GM18517 (cell line): ENCODE measurements at regions not wholly inside any gene's neighbourhood (a gene's known extent, or its start where the extent isn't known, plus 50 kb on each side); places are given as distances from the start of the nearest gene placed in this dataset.
"Not testable (repeated sequence)": the region's sequence is repeated elsewhere in the genome, so short reads cannot be mapped to it uniquely, and the experiment has no call there.

Source experiments
- ATAC-seq: cut with Tn5 transposase; IDR thresholded peaks from one replicate; pipeline ENCODE4 v1.9.1; 2021; ENCODE audit warnings: mild to moderate bottlenecking, moderate library complexity; ENCODE audit not compliant: unreplicated experiment

DNA sequence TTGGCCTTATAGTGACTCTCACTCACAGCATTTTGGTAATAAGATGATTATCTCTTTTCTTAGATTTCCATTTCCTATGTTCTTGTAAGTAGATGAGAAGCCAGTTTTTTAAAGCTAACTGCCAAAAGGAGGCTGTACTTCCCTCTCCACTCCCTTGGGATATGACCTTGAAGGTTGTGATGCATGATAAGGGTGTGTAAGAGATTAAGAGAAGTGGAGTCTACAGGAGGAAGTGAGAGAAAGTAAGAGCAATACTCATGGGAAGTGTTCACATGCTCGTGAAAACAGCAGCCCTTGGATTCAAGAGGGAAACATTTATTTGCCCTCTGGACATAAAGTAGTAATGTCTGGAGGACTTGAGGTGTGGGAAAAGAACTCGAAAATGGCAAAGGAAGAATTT lies 171.5 kb downstream of the EVA1A start:
- ATAC-seq, result no peak

DNA sequence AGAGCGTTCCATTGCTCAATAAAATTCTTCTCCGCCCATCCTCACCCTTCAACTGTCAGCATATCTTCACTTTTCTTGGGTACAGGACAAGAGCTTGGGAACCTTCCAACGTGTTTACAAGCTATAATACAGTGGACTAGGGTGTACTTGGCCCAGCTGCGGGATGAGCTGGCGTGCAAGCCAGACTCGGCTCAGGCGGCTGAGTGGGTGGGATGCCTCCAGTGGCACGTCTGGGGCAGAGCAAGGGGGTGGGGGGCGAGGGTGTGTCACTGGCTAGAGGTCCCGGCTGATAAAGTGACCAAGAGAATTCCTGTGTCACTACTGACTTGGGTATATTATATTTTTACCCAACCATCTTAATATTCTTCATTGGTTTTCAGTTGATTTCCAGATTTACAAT lies 179.7 kb downstream of the EVA1A start:
- ATAC-seq, result no peak

DNA sequence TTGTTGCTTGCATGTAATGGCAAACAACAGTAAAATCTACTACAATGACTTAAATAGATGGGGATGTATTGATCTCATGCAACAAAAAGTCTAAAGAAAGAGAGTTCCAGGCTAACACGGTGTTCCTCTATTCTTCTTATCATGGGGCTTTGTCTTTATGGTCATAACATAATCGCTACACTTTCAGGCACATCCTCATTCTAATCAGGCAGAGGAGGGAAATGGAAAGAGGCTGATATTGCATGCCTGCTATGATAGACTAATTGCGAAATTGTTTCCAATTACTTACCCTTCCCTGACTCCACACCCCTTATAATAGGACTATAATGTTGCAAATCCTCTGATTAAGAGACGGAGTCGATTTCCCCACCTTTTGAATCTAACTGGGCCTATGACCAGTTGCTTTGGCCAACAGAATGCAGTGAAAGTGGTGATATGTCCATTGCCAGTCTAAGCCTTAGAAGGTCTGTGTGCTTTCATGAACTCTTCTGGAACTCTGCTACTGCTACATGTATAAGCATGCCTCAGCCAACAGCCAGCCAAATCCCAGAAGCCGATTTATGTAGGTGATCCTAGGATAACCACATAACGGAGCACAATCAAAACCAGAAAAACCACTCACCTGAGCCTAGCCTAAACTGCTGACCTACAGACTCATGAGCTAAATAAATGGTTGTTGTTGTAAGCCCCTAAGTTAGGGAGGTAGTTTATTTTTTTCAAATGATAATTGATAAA lies 180.3 kb upstream of the TACR1 start:
- ATAC-seq, result no peak

DNA sequence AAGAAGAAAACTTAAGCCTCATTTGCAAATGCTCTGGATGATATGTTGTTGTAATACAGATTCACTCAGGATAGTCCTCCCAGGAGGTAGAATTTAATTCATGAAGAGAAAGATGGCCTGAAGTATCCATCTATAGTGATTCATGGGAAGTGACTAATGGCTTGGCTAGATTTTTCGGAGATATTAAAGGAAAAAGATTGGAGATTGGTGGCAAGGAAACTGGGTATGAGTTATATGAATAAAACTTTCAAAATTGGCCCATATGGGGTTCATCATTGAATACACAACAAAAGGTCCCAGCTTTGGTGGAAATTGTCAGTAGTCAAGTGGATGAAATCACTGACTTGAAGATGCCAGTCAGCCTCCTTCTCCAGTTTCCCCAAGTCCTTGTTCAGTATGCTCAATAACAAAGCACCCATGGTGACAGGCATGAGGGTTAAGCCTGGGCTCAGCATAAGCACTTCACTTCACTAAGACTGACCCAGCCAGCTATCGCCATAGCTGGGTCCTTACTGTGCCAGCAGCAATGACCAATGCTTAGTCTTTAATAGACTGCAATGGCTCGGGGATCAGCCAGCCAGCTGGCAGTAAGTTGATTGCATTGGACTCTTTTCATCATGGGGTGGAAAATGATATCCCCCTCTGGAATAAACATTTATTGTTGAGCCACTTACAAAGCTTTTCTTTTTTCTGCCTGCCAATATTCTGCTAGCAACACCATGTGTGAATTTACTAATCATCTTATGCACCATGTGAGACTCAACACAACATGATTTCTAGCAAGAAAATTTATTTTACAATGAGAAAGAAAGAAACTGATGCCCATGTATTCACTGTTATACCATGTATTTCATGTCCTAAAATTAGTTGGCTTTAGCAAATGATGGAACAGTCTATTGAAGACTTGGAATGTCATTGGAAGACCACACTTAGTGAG lies 176.6 kb upstream of the TACR1 start:
- no peak for ATAC-seq

DNA sequence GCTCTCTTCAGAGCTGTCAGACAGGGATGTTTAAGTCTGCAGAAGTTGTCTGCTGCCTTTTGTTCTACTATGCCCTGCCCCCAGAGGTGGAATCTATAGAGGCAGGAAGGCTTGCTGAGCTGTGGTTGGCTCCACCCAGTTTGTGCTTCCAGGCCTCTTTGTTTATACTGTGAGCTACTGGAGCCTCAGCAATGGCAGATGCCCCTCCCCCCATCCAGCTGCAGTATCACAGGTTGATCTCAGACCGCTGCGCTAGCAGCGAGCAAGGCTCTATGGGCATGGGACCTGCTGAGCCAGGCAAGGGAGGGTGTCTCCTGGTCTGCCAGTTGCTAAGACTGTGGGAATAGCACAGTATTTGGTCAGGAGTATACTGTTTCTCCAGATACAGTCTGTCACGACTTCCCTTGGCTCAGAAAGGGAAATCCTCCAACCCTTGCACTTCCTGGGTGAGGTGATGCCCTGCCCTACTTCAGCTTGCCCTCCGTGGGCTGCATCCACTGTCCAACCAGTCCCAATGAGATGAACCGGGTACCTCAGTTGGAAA lies 175.2 kb upstream of the TACR1 start:
- ATAC-seq, result not testable (repeated sequence)

DNA sequence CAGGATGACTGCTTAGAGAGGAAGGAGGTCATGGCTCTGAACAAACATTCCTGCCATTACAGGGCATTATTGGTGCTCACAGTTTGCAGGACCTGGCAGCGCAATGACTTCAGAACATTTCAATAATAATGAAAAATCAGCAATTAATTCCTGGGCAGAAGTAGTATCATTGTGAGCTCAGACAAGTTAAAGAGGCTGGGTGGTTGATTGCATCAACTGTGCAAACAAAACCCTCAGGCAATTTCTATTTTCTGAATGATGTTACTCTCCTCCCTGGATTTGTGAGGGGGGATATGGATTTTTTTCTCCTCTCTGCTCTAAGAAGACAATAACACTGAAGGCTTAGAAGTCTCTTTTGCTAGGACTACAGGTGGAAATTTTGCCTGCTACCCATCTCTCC lies 168.1 kb upstream of the TACR1 start:
- no peak for ATAC-seq

DNA sequence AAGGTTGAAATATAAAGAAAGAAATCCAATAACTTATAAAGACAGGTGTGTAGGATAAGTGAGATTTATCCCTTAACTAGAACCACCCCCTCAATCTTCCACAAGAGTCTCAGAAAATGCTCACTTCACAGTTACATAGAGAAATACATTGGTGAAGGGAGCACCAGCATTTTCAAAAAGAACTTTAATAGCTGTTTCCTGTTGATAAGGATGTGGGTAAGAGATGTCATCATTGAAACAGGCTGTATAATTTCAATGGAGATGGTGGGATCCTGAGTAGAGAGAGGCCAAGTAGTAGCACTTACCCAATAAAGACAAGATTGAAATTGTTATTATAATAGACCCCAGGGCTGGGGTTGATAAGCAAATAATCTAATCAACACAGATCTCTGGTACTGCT lies 162.2 kb upstream of the TACR1 start:
- no peak for ATAC-seq

DNA sequence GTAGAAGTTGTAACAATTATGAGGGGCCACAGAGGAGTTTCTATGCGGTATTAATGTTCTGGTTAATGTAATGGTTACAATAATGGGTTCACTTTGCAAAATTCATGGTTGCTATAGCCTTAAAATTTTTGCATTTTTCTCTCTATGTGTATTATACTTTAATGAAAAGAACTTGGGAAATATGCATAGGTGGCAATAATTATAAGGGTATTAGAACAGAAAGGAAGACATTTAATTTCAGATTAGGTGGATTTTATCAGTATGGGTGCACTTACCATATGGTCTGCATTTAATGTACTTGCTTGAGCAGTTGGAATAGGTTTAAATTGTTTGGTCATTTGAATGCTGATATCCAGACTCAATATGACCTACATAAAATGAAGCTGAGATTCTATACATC lies 161.6 kb upstream of the TACR1 start:
- no peak for ATAC-seq

DNA sequence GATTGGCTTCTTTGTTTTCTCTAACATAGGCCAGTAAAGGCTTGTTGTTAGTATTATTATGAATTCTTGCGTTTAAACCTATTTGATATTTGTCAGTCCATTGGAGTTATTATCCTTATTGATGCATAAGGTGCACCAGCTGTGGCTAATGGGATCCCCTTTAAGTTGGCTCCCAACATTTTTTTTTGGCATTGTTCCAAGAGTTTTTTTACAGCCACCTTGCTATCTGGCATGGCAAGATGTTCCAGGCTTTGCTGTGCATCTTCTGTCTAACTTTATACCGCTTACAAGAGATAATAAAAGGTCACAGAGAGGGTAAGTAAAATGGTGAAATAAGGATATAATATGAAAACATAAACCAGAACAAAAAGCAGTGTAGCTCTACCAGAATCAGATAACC lies 157.5 kb upstream of the TACR1 start:
- ATAC-seq, result no peak

DNA sequence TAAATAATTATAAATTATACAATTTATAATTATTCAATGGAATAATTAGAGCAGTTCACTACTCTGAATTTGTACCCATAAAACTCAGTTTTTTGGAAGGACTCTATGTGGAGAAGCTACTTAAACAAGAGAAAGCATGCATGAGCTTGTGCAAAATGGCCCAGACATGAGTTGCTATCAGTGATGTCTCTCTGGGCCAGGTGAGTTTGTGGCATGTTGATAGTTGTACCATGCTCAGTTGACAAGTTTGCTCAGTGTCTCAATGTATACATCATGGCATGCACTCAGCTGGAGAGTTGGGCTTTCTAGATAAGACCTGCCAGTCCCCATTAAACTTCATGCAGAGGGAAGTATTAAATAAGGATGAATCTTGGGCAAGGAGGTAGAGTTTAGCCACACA lies 153.8 kb upstream of the TACR1 start:
- ATAC-seq, result no peak

DNA sequence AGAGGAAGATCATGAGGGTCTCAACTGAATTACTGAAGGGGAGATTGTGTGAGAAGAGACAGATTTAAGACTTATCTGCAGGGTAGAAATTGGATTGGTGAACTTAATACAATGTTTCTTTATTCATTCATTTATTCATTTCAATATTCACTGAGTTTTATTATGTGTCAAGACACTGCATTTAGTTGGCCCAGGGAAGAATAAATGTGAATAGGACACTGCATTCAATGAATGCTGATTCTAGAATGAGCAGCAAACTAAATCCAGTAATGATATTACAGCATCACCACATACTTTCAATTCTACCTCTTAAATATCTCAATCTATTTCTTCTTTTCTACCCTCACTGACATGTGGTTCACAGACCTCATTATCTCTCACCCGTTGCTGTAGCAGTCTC lies 149.0 kb upstream of the TACR1 start:
- no peak for ATAC-seq

DNA sequence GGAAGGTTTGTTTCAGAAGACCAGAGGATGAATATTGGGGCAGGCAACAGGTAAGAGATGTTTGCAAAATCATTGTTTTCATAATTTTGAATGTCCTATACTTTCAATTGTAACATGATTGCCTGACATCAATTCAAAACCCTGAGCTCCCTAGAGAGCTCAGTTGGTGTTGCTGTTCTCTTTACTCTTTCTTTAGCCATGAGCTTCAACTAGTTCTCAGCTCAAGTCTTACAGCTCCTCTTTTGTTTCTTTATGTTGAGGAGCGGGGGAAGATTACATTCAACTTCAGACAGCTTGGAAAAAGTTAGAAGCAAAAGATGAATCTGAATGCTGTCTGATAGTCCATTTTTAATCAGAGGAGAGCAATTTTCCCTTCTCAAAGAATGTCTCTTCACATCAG lies 144.8 kb upstream of the TACR1 start:
- no peak for ATAC-seq

DNA sequence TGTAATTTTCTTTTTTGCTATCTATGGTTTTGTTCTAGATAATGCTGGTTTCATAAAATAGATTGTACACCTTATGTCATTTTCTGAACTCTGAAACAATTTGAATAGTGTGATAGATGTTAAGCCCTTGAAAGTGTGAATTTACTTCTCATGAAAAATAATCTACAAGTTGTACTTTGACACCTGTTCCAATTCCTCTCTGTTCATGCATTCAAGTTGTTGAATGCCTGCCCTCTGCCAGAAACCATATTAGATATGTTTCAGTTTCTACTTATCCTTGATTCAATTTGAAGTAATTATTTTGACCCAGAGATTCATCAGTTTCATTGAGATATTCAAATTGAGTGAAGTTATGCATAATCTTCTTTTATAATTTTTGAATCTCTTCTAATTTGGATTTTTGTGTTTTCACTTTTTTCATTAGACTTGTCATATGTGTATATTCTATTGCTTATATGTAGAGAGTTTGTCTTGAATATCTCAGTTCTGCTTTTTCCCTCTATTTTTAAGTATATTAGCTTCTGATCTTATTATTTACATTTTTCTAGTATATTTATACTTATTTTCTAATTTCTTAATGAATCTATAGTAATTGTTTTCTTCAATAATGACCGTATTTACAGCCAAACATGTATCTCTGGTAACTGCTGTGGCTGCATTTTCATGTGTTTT lies 143.3 kb upstream of the TACR1 start:
- peak; percentile 82 for ATAC-seq

DNA sequence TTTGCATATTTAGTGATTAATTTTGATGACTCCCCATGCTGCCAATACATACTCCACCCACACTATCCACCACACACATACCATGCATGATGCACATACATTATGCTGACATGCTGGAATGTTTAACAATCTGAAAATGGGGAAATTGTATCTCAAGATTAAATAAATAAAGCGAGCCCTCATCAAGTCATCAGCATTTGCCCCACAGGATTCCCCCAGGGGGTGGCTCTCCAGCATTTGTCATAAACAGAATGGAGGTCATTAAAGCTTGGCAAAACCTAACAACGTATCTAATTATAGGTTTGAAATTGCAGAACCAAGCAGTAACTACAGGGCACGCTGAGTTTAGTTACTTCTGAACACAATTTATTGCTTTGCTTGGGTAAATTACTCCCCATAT lies 141.2 kb upstream of the TACR1 start:
- no peak for ATAC-seq

DNA sequence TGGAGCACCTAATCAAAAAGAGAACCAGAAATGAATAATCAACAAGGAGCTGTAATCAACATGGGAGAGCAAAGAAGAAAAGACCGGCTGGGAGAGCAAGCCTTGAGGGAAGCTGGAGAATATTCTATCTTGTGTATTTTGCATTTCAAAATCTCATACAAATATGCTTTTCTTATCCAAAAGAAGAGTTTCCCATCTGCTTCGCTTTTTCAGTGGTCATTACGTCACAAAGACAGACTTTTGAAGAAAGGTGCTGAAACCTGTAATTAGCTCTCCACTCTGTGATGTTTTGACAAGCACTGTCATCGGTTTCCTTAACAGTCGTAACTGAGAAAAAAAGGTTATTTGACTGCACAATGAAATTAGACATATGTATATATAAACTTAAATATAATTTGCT lies 139.1 kb upstream of the TACR1 start:
- no peak for ATAC-seq

DNA sequence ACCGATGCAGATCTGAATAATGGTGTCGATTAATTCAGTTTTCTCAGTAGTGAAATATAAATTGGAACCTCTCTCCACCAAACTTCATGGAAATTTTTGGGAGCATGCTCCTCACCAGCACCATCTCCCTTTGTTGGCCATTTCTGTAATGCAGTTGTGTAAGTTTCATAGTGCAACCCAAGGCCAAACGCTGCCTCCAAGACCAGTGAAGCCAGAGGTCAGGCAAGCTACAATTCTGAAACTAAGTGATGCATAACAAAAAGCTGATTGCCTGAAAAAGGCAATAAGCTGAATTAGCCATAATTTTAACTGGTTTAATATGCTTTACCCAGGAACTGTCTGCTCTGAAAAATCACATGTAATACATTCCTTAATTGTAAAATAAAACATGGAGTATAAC lies 138.3 kb upstream of the TACR1 start:
- ATAC-seq, result no peak

DNA sequence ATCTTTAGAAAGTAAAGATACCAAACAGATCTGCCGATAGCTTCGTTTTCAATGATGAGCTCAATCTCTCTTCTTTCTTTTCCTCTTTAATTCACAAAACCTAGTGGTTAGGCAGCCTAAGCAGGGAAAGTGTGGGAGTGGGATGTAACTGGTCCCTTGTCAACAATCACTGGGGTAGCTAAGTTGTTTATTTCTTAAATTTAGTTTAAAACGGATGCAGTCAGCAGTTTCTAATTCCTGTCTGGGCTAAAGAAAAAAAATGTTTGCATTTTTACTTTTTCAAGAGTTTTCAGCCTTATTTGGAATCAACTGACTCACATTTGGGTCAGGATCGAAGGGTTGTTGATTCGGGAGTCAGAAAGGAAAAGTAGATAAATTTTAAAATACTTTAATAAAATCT lies 137.7 kb upstream of the TACR1 start:
- ATAC-seq, result no peak

DNA sequence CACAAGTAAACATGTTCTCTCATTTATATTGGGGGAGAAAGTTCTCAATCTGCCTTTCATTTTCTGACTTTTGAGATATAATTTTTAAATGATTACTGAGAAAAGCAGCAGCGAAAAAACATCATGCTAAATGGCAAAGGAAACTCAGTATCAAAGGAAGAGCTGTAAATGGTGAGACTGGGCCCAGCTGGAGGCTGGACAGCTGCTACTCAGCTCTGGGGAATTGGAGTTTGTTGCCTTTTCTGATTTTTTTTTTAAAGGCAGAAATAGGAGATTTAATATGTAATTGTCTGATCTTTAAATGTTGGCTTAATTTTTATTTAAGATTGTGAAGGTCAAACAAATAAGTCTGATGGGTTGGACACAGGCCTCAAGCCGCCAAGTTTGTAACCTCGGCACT lies 137.1 kb upstream of the TACR1 start:
- ATAC-seq, result no peak

DNA sequence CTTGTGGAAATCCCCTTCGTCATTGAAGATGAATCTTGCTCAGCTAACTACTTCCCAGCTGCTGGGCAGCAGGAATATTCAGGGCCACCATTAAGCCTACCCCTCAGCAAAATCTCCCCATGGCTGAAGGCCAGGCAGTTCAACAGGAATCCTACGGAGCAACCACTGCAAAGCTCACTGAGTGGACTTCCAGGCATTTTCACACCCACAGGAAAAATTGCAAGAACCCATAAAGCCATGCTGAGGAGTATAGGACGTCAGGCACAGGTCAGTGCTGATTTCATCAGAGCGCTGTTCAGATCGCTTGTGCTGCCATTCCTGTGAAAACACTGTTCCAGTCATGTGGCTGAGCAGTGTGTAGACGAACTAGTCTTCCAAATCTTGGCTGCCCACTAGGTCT lies 134.8 kb upstream of the TACR1 start:
- no peak for ATAC-seq

DNA sequence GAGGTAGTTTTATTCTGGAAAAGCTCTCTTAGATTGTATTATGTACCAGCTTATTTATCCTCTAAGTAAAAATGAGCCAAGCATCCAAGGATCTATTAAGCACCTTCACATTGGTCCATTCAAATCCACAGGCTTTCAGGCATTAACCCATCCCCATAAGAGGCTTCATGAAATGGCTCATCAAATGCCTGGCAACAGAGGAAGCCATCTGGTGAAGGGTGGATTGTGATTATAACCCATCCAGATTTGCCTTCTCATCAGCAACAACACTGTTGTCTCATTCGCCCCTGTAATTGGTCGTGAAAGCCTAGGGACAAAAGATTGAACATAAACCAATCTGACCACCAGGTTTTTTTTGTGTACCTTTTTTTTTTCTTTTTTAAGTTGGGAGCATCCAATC lies 134.3 kb upstream of the TACR1 start:
- ATAC-seq, result no peak

DNA sequence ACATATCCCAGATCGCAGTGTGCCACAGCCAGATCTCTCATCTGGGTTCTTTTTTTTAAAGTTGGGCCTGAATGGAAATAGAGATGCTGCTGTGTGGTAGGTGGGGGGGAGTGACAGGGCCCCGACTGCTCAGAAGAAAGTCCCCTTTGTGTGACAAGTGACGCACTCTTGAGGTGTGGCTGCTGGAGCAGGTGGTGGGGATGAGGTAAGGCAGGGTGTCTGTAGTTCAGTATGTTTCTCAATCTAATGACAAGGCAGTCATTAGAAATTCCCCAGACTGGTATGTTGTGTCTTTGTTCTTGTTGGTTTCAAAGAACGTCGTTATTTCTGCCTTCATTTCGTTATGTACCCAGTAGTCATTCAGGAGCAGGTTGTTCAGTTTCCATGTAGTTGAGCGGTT lies 128.8 kb upstream of the TACR1 start:
- no peak for ATAC-seq

DNA sequence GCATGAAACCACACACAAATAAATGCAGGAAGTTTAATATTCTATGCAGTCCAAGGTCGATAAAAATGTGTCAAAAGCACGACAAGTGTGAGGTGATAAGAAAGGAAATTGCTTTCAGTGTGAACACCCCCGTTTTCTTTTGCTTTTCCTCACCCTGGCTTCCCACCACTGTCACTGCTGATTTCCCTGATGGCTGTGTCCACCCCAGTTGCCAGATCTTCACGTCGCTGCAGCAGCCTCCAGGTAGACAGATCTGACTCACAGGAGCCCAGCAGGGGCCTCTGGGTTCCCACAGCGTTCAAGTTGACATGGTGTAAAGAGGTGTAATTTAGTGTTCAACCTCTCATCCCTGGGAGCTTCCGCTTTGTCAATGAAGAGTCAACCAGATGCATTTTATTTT lies 128.0 kb upstream of the TACR1 start:
- ATAC-seq, result no peak
